H1 (cell line): ENCODE measurements at regions not wholly inside any gene's neighbourhood (a gene's known extent, or its start where the extent isn't known, plus 50 kb on each side); places are given as distances from the start of the nearest gene placed in this dataset.

ENCODE experiments used
- CTCF ChIA-PET: fragments of 300-600 bp; sonication (Branson Sonifier 250); formaldehyde crosslinking; loops from one replicate; lab custom pipeline; 2021; ENCODE audit not compliant: partially characterized antibody; lab: Charles Lee
- POLR2A ChIA-PET: fragments of 300-600 bp; sonication (Branson Sonifier 250); formaldehyde crosslinking; loops from one replicate; lab custom pipeline; 2021; ENCODE audit warnings: inconsistent platforms; ENCODE audit not compliant: partially characterized antibody; lab: Charles Lee
- DNase-seq, 2 experiments: peaks; one replicate each; pipeline versions ENCODE4 v3.0.0 to v3.0.0-alpha.2; 2010 to 2022; ENCODE audit warnings: low spot score in 2 of 2, low read depth in 1 of 2, mixed read lengths in 1 of 2
- FAIRE-seq: peaks from 2 replicates; lab custom pipeline; 2011; peaks lifted over from hg19 to GRCh38; lab: Jason Lieb, UNC
- H2AFZ ChIP-seq: 2 replicates; pipeline ENCODE4 v1.8.1; 2012; ENCODE audit warnings: low read length, inconsistent platforms
- H2AK5ac ChIP-seq: 2 replicates; pipeline ENCODE4 v1.6.1; 2013; ENCODE audit warnings: low read depth, low read length
- H2BK120ac ChIP-seq: replicated peaks from 2 replicates; pipeline ENCODE3; 2013; ENCODE audit warnings: low read depth, low read length, inconsistent platforms
- H2BK12ac ChIP-seq: 2 replicates; pipeline ENCODE4 v1.6.1; 2013; ENCODE audit warnings: low read depth, low read length
- H2BK15ac ChIP-seq: 2 replicates; pipeline ENCODE4 v1.6.1; 2013; ENCODE audit warnings: low read length
- H2BK20ac ChIP-seq: 2 replicates; pipeline ENCODE4 v1.6.1; 2013; ENCODE audit warnings: low read length
- H2BK5ac ChIP-seq: 2 replicates; pipeline ENCODE4 v1.6.1; 2013; ENCODE audit warnings: low read depth, low read length
- H3K14ac ChIP-seq: 2 replicates; pipeline ENCODE4 v1.6.1; 2013; ENCODE audit warnings: inconsistent platforms; ENCODE audit not compliant: insufficient read length
- H3K18ac ChIP-seq: 2 replicates; pipeline ENCODE4 v1.6.1; 2013; ENCODE audit warnings: low read length; ENCODE audit errors: extremely low read depth
- H3K23ac ChIP-seq: 2 replicates; pipeline ENCODE4 v1.6.1; 2013; ENCODE audit warnings: inconsistent platforms; ENCODE audit not compliant: insufficient read length
- H3K23me2 ChIP-seq: 2 replicates; pipeline ENCODE4 v1.6.1; 2013; ENCODE audit warnings: low read depth, low read length
- H3K27ac ChIP-seq: 2 replicates; pipeline ENCODE4 v1.6.1; 2011; ENCODE audit warnings: low read depth, low read length, inconsistent platforms
- H3K27me3 ChIP-seq, 4 experiments: replicated peaks in 1 of 4; 1 replicate in 1 of 4; 2 replicates in 3 of 4; pipeline versions ENCODE4 v1.6.1 to v1.8.1; 2011 to 2013; ENCODE audit warnings: low read length in 3 of 4, mild to moderate bottlenecking in 3 of 4, inconsistent platforms in 2 of 4, mixed read lengths in 2 of 4, moderate library complexity in 1 of 4; ENCODE audit not compliant: control insufficient read depth in 3 of 4, insufficient read depth in 3 of 4; ENCODE audit errors: extremely low read depth in 1 of 4
- H3K36me3 ChIP-seq, 4 experiments: 2 replicates each; pipeline versions ENCODE4 v1.6.1 to v1.8.1; 2011 to 2013; ENCODE audit warnings: mild to moderate bottlenecking in 4 of 4, low read length in 3 of 4, moderate library complexity in 2 of 4, control low read depth in 1 of 4, inconsistent platforms in 1 of 4; ENCODE audit not compliant: insufficient read depth in 4 of 4, control insufficient read depth in 2 of 4
- H3K4ac ChIP-seq: replicated peaks from 2 replicates; pipeline ENCODE3; 2013; ENCODE audit warnings: low read length, low read depth, mixed read lengths, inconsistent platforms; ENCODE audit not compliant: insufficient read length
- H3K4me1 ChIP-seq, 4 experiments: replicated peaks in 1 of 4; 1 replicate in 1 of 4; 2 replicates in 3 of 4; pipeline versions ENCODE4 v1.6.1 to v1.8.1; 2011 to 2013; ENCODE audit warnings: low read length in 3 of 4, inconsistent platforms in 2 of 4, mixed read lengths in 1 of 4; ENCODE audit not compliant: insufficient read depth in 4 of 4, control insufficient read depth in 3 of 4
- H3K4me2 ChIP-seq, 2 experiments: 2 replicates each; pipeline versions ENCODE4 v1.6.1 to v1.8.1; 2011 to 2013; ENCODE audit warnings: low read depth in 2 of 2, low read length in 2 of 2, control low read depth in 1 of 2, inconsistent platforms in 1 of 2, mild to moderate bottlenecking in 1 of 2; ENCODE audit not compliant: insufficient read depth in 1 of 2
- H3K4me3 ChIP-seq, 4 experiments: fragments of 200-600, 300-600 bp in 1 of 4; sonication (generic), shearing (Covaris generic), sonication (Bioruptor Twin) in 1 of 4; 2 replicates each; pipeline versions ENCODE4 v1.5.1 to v1.8.1; 2011 to 2016; ENCODE audit warnings: low read length in 4 of 4, low read depth in 3 of 4, control low read depth in 2 of 4, inconsistent platforms in 2 of 4, mild to moderate bottlenecking in 2 of 4, mixed read lengths in 1 of 4, moderate library complexity in 1 of 4; ENCODE audit not compliant: insufficient read depth in 2 of 4; ENCODE audit errors: extremely low read depth in 1 of 4
- H3K56ac ChIP-seq: replicated peaks from 2 replicates; pipeline ENCODE3; 2013; ENCODE audit warnings: low read depth, mild to moderate bottlenecking, mixed read lengths, low read length, inconsistent platforms; ENCODE audit not compliant: insufficient read length
- H3K79me1 ChIP-seq: 2 replicates; pipeline ENCODE4 v1.6.1; 2013; ENCODE audit warnings: low read depth, low read length, control low read depth
- H3K79me2 ChIP-seq, 2 experiments: 2 replicates each; pipeline versions ENCODE4 v1.6.1 to v1.8.1; 2012 to 2013; ENCODE audit warnings: low read length in 2 of 2, mild to moderate bottlenecking in 2 of 2, inconsistent platforms in 1 of 2; ENCODE audit not compliant: insufficient read depth in 2 of 2, control insufficient read depth in 1 of 2
- H3K9ac ChIP-seq, 4 experiments: replicated peaks in 1 of 4; 1 replicate in 1 of 4; 2 replicates in 3 of 4; pipeline versions ENCODE4 v1.6.1 to v1.8.1; 2011 to 2013; ENCODE audit warnings: low read depth in 3 of 4, low read length in 3 of 4, control low read depth in 2 of 4, mild to moderate bottlenecking in 2 of 4, moderate library complexity in 2 of 4, inconsistent platforms in 1 of 4; ENCODE audit errors: extremely low read depth in 1 of 4
- H3K9me3 ChIP-seq, 2 experiments: 2 replicates each; pipeline versions ENCODE4 v1.6.1 to v1.8.1; 2012 to 2013; ENCODE audit warnings: mild to moderate bottlenecking in 2 of 2, moderate library complexity in 2 of 2, control low read depth in 1 of 2, inconsistent platforms in 1 of 2, low read depth in 1 of 2, low read length in 1 of 2, mixed read lengths in 1 of 2; ENCODE audit not compliant: insufficient read depth in 2 of 2
- H4K20me1 ChIP-seq, 2 experiments: replicated peaks in 1 of 2; 2 replicates each; pipeline versions ENCODE3 to v1.8.1; 2011 to 2013; ENCODE audit warnings: inconsistent platforms in 2 of 2, low read length in 2 of 2, mild to moderate bottlenecking in 1 of 2; ENCODE audit not compliant: insufficient read depth in 2 of 2, control insufficient read depth in 1 of 2
- H4K5ac ChIP-seq: 2 replicates; pipeline ENCODE4 v1.6.1; 2013; ENCODE audit warnings: low read length, low read depth, mixed read lengths, inconsistent platforms; ENCODE audit not compliant: insufficient read length
- H4K8ac ChIP-seq: 2 replicates; pipeline ENCODE4 v1.8.0; 2013; ENCODE audit warnings: mild to moderate bottlenecking, moderate library complexity, low read length, inconsistent platforms; ENCODE audit not compliant: insufficient read depth; ENCODE audit errors: extremely low read depth
- H4K91ac ChIP-seq: replicated peaks from 2 replicates; pipeline ENCODE3; 2013; ENCODE audit warnings: low read length, mixed read lengths, inconsistent platforms; ENCODE audit not compliant: insufficient read length
- CBX5 ChIP-seq: fragments of 300-800, 300-1000 bp; sonication (generic); IDR thresholded peaks from 2 replicates; pipeline ENCODE4 v1.7.1; 2016; ENCODE audit warnings: antibody characterized with exemption, low read length, low read depth
- CTCF ChIP-seq, 3 experiments: IDR thresholded peaks; 1 replicate in 2 of 3; 2 replicates in 1 of 3; pipeline versions ENCODE4 v1.5.1 to v1.6.1; 2011; ENCODE audit warnings: low read length in 3 of 3, mild to moderate bottlenecking in 3 of 3, inconsistent platforms in 2 of 3, low read depth in 1 of 3, moderate library complexity in 1 of 3; ENCODE audit not compliant: insufficient read depth in 1 of 3; ENCODE audit errors: control extremely low read depth in 1 of 3
- HDAC6 ChIP-seq: IDR thresholded peaks from one replicate; pipeline ENCODE4 v1.7.1; 2012; ENCODE audit warnings: low read depth, mild to moderate bottlenecking, inconsistent platforms, low read length, moderate library complexity
- JUN ChIP-seq: IDR thresholded peaks from 2 replicates; pipeline ENCODE4 v1.6.1; 2011; ENCODE audit warnings: low read depth, mild to moderate bottlenecking, improper control_type of control experiment, low read length
- MAX ChIP-seq: IDR thresholded peaks from 2 replicates; pipeline ENCODE4 v1.6.1; 2012; ENCODE audit warnings: inconsistent platforms
- POLR2A ChIP-seq, 2 experiments: IDR thresholded peaks; 1 replicate in 1 of 2; 2 replicates in 1 of 2; pipeline ENCODE4 v1.6.1; 2011; ENCODE audit warnings: low read depth in 2 of 2, low read length in 2 of 2, mild to moderate bottlenecking in 2 of 2; ENCODE audit errors: control extremely low read depth in 1 of 2
- RXRA ChIP-seq: IDR thresholded peaks from 2 replicates; pipeline ENCODE4 v1.6.1; 2011; ENCODE audit warnings: low read depth, mild to moderate bottlenecking, low read length, moderate library complexity; ENCODE audit not compliant: insufficient read depth
- SP1 ChIP-seq: IDR thresholded peaks from 2 replicates; pipeline ENCODE4 v1.6.1; 2011; ENCODE audit warnings: low read depth, low read length
- SRF ChIP-seq: IDR thresholded peaks from 2 replicates; pipeline ENCODE4 v1.6.1; 2011; ENCODE audit warnings: mild to moderate bottlenecking, low read depth, low read length, moderate library complexity
- TBP ChIP-seq: IDR thresholded peaks from 2 replicates; pipeline ENCODE4 v1.6.1; 2011; ENCODE audit warnings: low read depth, low read length, improper control_type of control experiment
- ZNF274 ChIP-seq: IDR thresholded peaks from 2 replicates; pipeline ENCODE4 v1.7.0; 2012; ENCODE audit warnings: low read length, borderline replicate concordance; ENCODE audit errors: extremely low read depth
- WGBS, 2 experiments: shearing (Covaris generic) in 1 of 2; methylation state at CpG; one replicate each; pipeline versions ENCODE4 v1.1.6 to v1.1.7; 2013 to 2015; ENCODE audit warnings: low lambda C conversion rate in 2 of 2, mixed read lengths in 2 of 2, inconsistent platforms in 1 of 2, low coverage in 1 of 2, missing lambda C conversion rate in 1 of 2; ENCODE audit not compliant: insufficient replicate concordance in 2 of 2, insufficient coverage in 1 of 2, insufficient read length in 1 of 2; ENCODE audit errors: extremely low coverage in 1 of 2, missing lambda C conversion rate in 1 of 2; 5-methylcytosine and 5-hydroxymethylcytosine counted together

- Histone ChIP-seq H3K56ac (no peak overlapping the region), H3K4me3 (no peak overlapping the region), H2AK5ac (no peak overlapping the region), H2BK12ac (no peak overlapping the region), H3K4me2 (no peak overlapping the region), H3K9me3 (no peaks in the 10 kb centered on the region), H4K5ac (no peak overlapping the region), H3K27ac (no peak overlapping the region), H4K91ac (peak overlapping the region; percentile 71), H4K20me1 (no peaks in the 10 kb centered on the region), H3K36me3 (no peaks in the 10 kb centered on the region), H2BK20ac (no peak overlapping the region), H3K23me2 (no peaks in the 10 kb centered on the region; the same call in 1 of the 2 replicates), H3K4me1 (0 out of 7 replicates have a peak, but pooled peaks cover 0 to 2% (median 0%) of the 10 kb centered on the region in 4 experiments), H3K4ac (no peak overlapping the region), H3K23ac (no peak overlapping the region), H3K27me3 (no peaks in the 10 kb centered on the region; a peak in 1 of 7 replicates), H2BK120ac (no peak overlapping the region), H3K79me1 (no peaks in the 10 kb centered on the region), H3K9ac (no peak overlapping the region), H3K18ac (no peak overlapping the region), H4K8ac (no peak overlapping the region; the same call in 1 of the 2 replicates), H3K14ac (no peak overlapping the region), H2BK15ac (no peak overlapping the region), H2BK5ac (no peak overlapping the region), H3K79me2 (no peaks in the 10 kb centered on the region), H2AFZ (no peak overlapping the region)
- 82% methylated on average over 17 of the region's 17 CpGs; no CpG with 5 or more reads in 1 of the 2 experiments for WGBS, 2 experiments
- FAIRE-seq (no peak), DNase-seq (no peak)
- CTCF ChIA-PET = interaction anchor here (0.9 to 1.8 kb wide), 6 partner anchors 8 to 267 kb away, joined by 3 to 6 read pairs (median 4); no protein-coding TSS in a partner anchor
- POLR2A ChIA-PET = no interaction called here
- no peak for TF ChIP-seq HDAC6
- TF ChIP-seq POLR2A (IDR thresholded peaks at IDR 0.05; ENCODE audit: control extremely low read depth in 1 of 2, low read depth in 2 of 2, low read length in 2 of 2) = no peak
- TF ChIP-seq SP1 = no peak
- TF ChIP-seq SRF = no peak
- TF ChIP-seq JUN = no peak
- TF ChIP-seq CTCF (IDR thresholded peaks at IDR 0.05; ENCODE audit: control extremely low read depth in 1 of 3, insufficient read depth in 1 of 3, low read depth in 1 of 3, low read length in 3 of 3) = no peak
- no peak for TF ChIP-seq CBX5
- TF ChIP-seq RXRA = no peak
- no peak for TF ChIP-seq MAX
- no peak for TF ChIP-seq TBP
- no peak for TF ChIP-seq ZNF274
Measured at GRCh38 chr20:50246367-50247195, 56.0 kb downstream of the CEBPB start.
